GM18508 (cell line): ENCODE measurements at regions not wholly inside any gene's neighbourhood (a gene's known extent, or its start where the extent isn't known, plus 50 kb on each side); places are given as distances from the start of the nearest gene placed in this dataset.

Source experiments
- ATAC-seq: cut with Tn5 transposase; IDR thresholded peaks from one replicate; pipeline ENCODE4 v1.9.1; 2021; ENCODE audit warnings: moderate number of reproducible peaks; ENCODE audit not compliant: insufficient read depth, unreplicated experiment

GRCh38 chr6:21977346-21977745 is 319.5 kb downstream of the PRL start:
- no peak for ATAC-seq

DNA sequence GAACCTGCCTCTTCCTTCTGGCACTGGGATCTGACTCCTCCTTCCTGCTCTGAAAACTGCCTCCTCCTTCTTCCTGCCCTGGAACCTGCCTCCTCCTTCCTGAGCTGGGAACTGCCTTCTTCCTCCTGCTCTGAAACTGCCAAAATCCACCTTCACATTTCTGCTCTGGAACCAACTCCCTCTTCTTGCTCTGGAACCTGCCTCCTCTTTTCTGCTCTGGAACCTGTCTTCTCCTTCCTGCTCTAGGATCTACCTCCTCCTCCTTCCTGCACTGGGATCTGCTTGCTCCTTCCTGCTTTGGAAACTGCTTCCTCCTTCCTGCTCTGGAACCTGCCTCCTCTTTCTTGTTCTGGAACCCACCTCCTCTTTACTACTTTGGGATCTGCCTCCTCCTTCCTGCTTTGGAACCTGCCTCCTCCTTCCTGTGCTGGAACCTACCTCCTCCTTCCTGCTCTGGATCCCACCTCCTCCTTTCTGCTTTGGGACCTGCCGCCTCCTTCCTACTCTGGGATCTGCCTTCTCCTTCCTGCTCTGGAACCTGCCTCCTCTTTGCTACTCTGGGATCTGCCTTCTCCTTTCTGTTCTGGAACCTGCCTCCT is 315.5 kb downstream of the PRL start:
- ATAC-seq = no peak

- no peak for ATAC-seq
Measured at GRCh38 chr6:21984135-21984534, 312.7 kb downstream of the PRL start.

GRCh38 chr6:21984561-21984960 is 312.3 kb downstream of the PRL start:
- no peak for ATAC-seq

- no peak for ATAC-seq
Measured at GRCh38 chr6:21985904-21986303, 310.9 kb downstream of the PRL start.

DNA sequence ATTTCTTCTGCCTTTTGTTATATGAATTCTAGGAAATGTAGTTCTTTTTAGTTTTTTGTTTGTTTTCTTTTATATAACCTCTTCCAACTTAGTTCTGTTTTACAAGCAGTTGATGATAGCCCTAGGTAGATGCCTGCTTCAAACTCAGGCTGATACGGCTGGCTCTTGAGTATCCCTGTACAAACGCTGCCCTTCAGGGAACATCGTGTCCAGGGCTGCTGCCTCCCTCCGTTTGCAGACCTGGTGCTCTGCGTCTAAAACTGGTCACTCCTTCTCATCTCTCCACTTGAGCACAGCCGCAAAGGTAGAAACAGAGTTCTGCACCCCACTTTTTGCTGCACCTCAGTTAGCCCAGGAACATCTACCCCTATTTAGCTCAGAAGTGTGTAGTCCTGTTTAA is 310.1 kb downstream of the PRL start:
- ATAC-seq = no peak

DNA sequence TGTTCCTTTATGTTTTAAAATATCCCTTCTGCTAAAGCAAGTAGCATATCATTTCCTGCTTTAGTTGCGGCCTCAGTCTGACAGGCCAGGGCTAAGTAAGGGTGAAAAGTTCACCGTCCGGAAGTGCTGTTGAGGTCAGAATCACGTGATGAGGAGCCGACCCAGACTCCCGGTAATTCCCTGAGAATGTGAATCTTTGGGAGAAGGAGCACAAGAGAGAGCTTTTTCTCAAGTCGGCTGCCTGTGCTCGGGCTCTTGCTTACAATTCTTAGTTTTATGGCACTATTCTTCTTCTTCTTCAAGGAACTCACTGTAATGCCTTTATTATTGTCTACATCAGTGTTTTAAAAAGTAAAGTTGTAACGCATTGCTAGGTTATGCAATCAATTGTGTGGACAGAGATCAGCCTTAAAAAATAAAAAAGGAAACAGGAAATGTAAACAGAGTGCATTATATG is 309.3 kb downstream of the PRL start:
- peak; percentile 69 for ATAC-seq

DNA sequence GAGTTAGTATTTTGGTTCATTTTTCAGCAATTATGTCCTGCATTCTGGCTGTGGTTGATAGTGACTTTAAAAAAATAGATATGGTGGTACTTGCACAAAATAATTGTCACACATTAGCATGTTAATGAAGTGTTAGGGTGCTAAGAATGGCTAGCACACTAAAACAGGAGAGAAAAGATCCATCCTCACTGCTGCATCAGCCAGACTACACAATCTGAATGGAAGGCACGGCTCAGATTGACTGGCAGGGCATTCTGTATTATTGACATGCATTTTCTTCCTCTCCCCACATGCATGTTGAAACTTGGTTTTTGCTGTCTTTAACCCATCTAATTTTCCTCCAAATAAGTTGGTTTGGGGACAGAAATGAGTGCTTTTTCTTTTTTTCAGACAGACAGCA is 306.3 kb downstream of the PRL start:
- ATAC-seq = no peak

DNA sequence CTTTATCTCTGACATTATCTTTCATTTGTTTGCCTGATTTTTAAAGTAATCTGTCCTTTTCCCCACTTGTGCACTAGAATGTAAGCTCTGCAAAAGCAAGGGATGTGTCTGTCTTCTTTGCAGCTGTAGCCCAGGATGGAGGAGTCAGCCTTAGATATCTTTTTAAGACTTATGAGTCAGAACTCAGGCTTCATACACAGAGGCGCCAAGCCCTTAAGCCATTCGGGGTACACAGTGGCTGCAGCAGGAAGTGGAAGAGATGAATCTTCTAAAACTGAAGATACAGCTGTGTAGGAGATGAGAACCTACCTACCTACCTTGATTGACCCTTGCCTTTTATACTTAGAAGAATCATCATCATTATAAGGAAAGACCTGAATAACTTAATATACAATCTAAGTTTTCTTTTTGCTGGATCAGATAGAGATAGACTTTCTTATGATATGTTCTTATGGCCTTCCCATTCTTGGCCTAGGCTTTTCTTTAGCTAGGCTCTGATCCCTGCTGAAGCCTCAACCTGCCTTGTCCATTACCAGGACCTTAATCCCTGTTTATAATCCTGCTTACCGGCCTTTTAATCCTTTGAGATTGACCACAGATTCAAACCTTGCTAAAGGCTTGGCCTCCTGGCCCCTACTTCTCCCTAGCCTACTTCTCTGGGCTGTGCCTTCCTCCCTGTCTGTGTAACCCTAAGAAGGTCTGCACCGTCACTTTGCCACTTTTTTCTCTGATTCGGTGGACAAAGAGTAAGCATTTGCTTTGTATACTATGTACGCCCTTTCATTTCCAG is 304.5 kb downstream of the PRL start:
- ATAC-seq = no peak

GRCh38 chr6:21993841-21994240 is 303.0 kb downstream of the PRL start:
- no peak for ATAC-seq

GRCh38 chr6:21994821-21995220 is 302.0 kb downstream of the PRL start:
- no peak for ATAC-seq

DNA sequence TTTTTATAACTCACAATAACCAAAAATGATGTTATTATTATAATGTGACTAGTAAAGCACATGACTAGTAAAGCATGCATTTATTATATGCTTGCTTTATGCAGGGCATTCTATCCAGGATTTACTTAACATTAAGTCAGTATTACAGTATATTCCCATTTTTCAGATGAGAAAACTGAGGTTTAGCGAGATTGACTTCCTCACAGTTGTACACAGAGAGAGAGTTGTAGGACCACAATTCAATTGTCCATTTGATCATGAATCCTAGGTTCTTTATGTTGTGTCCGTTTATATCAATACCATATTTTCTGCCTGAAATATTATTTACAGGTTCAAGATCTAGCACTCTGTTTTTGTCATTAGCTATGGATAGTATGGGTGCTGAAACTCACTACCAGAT is 301.5 kb downstream of the PRL start:
- no peak for ATAC-seq

GRCh38 chr6:21996425-21997118 is 300.3 kb downstream of the PRL start:
- ATAC-seq = no peak

DNA sequence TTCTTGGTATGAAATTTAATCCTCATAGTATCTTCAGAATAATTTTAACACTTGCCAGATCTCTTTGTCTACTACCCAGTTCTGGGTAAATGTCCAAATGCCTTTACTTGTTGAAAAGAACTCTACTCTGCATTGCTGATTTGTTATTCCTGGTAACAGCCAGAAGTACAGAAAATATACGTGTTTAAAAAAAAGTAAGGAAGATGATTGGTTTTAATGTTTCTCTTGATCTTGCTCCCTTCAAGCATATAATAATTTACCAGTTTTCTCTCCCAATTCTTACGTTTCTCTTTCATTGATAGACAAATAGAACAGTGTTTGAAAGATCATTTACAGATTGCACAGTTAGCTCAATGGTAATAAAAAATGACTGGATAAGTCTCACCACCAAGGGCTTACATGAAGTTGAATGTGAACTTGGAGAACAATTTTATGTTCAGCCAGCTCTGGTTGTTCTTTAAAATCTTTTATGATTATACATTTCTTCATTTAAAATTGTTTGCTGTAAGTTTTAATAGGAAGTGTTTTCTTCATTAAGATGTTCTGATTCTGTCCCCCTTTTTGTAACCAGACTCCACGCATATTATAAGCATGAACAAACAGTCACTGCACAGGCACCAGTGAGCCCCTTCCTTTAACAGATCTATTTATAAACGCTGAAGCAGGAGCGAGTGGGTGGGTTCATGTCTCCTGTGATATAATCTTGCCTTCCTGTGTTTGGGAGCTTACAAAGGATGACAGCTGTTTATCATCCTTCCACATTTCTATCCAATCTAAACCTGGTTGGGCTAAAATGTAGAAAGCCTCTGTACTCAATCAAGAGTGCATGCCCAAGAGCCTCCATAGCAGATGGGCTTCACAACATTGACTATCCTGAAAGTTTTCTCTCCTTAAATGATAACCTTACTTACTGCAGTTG is 299.5 kb downstream of the PRL start:
- ATAC-seq = no peak

GRCh38 chr6:21998582-21998981 is 298.3 kb downstream of the PRL start:
- no peak for ATAC-seq

GRCh38 chr6:21999012-21999528 is 297.8 kb downstream of the PRL start:
- ATAC-seq = no peak

GRCh38 chr6:21999741-22000140 is 297.1 kb downstream of the PRL start:
- ATAC-seq = no peak

DNA sequence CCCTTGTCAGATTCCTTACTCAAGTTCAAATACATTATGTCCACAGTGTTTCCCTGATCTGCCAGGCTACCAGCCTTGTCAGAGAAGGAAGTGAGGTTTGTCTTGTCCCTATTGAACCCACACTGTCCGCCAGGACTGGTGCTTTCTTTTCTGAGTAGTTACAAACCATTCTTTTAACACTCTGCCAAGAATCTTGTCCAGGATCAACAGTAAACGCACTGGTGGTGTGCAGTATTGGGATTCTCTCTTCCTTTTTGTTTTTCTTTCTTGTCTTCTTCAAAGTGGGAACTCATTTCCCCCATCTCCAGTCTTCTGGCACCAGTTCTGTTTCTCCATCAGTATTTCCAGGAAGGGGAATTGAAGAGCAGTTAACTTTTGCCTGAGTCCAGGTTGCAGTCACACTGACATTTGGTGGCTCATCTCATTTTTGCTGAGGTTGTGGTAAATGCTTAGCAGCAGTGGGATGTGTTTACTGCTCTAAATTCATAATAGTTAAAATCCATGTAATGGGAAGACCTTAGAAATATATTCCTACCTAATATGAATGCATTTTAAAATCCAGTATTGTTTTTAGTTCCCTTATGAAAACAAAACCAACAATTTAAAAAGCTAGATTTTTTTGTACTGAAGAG is 295.3 kb downstream of the PRL start:
- ATAC-seq = no peak

DNA sequence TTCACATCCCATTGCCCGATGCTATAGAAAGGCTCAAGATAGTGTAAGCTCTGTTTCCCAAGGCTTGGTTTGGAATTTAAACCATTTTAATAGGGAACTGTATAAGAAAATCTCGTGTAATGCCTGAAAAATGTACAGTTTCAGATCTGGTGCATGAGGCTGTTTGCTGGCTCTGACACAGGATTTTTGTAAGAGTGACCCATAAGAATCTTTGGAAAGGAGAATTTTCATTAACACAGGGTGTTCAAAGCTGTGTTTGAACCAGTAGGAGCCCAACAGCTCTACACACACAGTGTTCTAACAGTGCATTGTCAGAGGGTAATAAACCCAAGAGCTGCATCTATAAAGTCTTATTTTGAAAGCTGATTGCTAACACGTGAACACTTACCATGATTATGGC is 293.5 kb downstream of the PRL start:
- ATAC-seq = no peak

DNA sequence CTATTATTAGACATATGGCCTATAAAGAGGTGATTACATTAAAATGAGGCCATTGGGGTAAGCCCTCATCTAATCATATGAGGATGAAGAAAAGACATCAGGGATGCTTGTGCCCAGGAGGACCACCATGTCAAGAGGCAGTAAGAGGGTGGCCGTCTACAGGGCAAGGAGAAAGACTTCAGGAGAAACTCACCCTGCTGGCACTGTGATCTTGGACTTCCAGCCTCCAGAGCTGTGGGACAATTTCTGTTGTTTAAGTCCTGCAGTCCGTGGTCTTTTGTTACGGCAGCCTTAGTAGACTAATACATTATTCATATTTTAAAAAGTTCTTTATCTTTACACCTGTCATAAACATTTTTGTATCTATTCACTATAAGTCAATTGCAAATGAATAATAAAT is 290.0 kb downstream of the PRL start:
- ATAC-seq = no peak
